Fibroblast of lung (primary cell): ENCODE measurements at regions not wholly inside any gene's neighbourhood (a gene's known extent, or its start where the extent isn't known, plus 50 kb on each side); places are given as distances from the start of the nearest gene placed in this dataset.

ENCODE experiments used
- DNase-seq, 2 donors: peaks; one replicate each; pipeline versions ENCODE4 v3.0.0 to v3.0.0-alpha.2; 2010; ENCODE audit warnings: low read depth in 2 of 2
- H2AFZ ChIP-seq: 2 replicates; pipeline ENCODE4 v1.5.1; 2012; ENCODE audit warnings: low read length, control low read depth, inconsistent platforms
- H3K27ac ChIP-seq: 2 replicates; pipeline ENCODE4 v1.5.1; 2011; ENCODE audit warnings: low read length, control low read depth; ENCODE audit not compliant: insufficient read depth
- H3K27me3 ChIP-seq: 2 replicates; pipeline ENCODE4 v1.5.1; 2011; ENCODE audit warnings: mild to moderate bottlenecking, low read length; ENCODE audit not compliant: control insufficient read depth, insufficient read depth
- H3K36me3 ChIP-seq: 2 replicates; pipeline ENCODE4 v1.5.1; 2011; ENCODE audit warnings: low read length; ENCODE audit not compliant: control insufficient read depth, insufficient read depth
- H3K4me1 ChIP-seq: 2 replicates; pipeline ENCODE4 v1.5.1; 2011; ENCODE audit warnings: low read length; ENCODE audit not compliant: control insufficient read depth, insufficient read depth; ENCODE audit errors: extremely low read depth
- H3K4me2 ChIP-seq: 2 replicates; pipeline ENCODE4 v1.5.1; 2011; ENCODE audit warnings: low read length, control low read depth; ENCODE audit not compliant: insufficient read depth; ENCODE audit errors: extremely low read depth
- H3K4me3 ChIP-seq, 4 experiments: fragments of 200-600 bp in 1 of 4; sonication (generic) in 1 of 4; replicated peaks in 1 of 4; 2 replicates each; pipeline ENCODE4 v1.5.1; 2011 to 2016; ENCODE audit warnings: low read length in 4 of 4, low read depth in 3 of 4, mild to moderate bottlenecking in 3 of 4, control low read depth in 2 of 4, inconsistent platforms in 1 of 4, mixed read lengths in 1 of 4; ENCODE audit not compliant: insufficient read depth in 1 of 4; ENCODE audit errors: control extremely low read depth in 1 of 4
- H3K79me2 ChIP-seq: 2 replicates; pipeline ENCODE4 v1.5.1; 2012; ENCODE audit warnings: mild to moderate bottlenecking, low read length, inconsistent platforms; ENCODE audit not compliant: control insufficient read depth, insufficient read depth
- H3K9ac ChIP-seq: 2 replicates; pipeline ENCODE4 v1.5.1; 2011; ENCODE audit warnings: mild to moderate bottlenecking, low read length, control low read depth; ENCODE audit not compliant: insufficient read depth
- H3K9me3 ChIP-seq: 2 replicates; pipeline ENCODE4 v1.5.1; 2012; ENCODE audit warnings: low read depth, low read length; ENCODE audit not compliant: control insufficient read depth, insufficient read depth
- H4K20me1 ChIP-seq: 2 replicates; pipeline ENCODE4 v1.5.1; 2011; ENCODE audit warnings: low read length; ENCODE audit not compliant: control insufficient read depth, insufficient read depth; ENCODE audit errors: extremely low read depth
- EZH2 ChIP-seq: IDR thresholded peaks from 2 replicates; pipeline ENCODE4 v1.5.1; 2012; ENCODE audit warnings: low read length, control low read depth, mild to moderate bottlenecking; ENCODE audit errors: missing control alignments
- TF ChIP-seq, protein P1 (sequence below), 2 donors: IDR thresholded peaks in 1 of 2; conservative IDR thresholded peaks in 1 of 2; 1 replicate in 1 of 2; 2 replicates in 1 of 2; pipeline ENCODE4 v1.5.1; 2011 to 2012; ENCODE audit warnings: low read length in 2 of 2, control low read depth in 1 of 2, inconsistent platforms in 1 of 2, low read depth in 1 of 2, mild to moderate bottlenecking in 1 of 2

- Histone ChIP-seq H3K9me3 (no peaks in the 10 kb centered on the region), H3K4me2 (no peak overlapping the region), H3K79me2 (no peaks in the 10 kb centered on the region), H3K27ac (no peak overlapping the region), H3K36me3 (no peaks in the 10 kb centered on the region), H3K9ac (no peak overlapping the region), H2AFZ (no peak overlapping the region), H3K4me1 (no peaks in the 10 kb centered on the region), H3K4me3 (no peak overlapping the region), H4K20me1 (no peaks in the 10 kb centered on the region), H3K27me3 (no peaks in the 10 kb centered on the region)
- no peak for DNase-seq
- TF ChIP-seq, protein P1, sequence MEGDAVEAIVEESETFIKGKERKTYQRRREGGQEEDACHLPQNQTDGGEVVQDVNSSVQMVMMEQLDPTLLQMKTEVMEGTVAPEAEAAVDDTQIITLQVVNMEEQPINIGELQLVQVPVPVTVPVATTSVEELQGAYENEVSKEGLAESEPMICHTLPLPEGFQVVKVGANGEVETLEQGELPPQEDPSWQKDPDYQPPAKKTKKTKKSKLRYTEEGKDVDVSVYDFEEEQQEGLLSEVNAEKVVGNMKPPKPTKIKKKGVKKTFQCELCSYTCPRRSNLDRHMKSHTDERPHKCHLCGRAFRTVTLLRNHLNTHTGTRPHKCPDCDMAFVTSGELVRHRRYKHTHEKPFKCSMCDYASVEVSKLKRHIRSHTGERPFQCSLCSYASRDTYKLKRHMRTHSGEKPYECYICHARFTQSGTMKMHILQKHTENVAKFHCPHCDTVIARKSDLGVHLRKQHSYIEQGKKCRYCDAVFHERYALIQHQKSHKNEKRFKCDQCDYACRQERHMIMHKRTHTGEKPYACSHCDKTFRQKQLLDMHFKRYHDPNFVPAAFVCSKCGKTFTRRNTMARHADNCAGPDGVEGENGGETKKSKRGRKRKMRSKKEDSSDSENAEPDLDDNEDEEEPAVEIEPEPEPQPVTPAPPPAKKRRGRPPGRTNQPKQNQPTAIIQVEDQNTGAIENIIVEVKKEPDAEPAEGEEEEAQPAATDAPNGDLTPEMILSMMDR (conservative IDR thresholded peaks at IDR 0.05 in 1 of 2, IDR thresholded peaks at IDR 0.05 in 1 of 2; ENCODE audit: low read depth in 1 of 2, low read length in 2 of 2), result no peak
- no peak for TF ChIP-seq EZH2
Measured at GRCh38 chr9:12290166-12290869, 402.9 kb upstream of the TYRP1 start.

DNA sequence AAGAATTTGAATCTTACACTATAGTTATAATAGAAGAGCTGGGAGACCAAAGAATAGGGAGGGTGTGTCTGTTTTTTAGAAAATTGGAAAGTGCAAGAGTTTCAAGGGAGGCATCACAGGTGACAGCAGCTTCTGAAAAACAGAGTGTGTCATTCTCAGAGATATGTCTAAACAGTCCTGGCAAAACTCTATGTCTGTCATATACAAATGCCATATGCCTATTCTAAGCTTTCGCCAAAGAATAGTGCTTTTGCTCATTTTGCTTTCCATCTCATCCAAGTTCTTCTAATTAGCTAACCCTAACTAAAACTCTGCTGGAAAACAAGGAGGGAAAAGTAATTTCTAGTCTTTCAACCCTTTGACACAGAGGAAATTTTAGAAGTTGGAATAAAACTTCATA is 388.0 kb upstream of the TYRP1 start:
- H3K4me1 ChIP-seq, result no peaks in the 10 kb centered on the region

GRCh38 chr9:12314589-12314988 is 378.6 kb upstream of the TYRP1 start:
- Histone ChIP-seq H3K4me3 (no peak overlapping the region), H3K36me3 (no peaks in the 10 kb centered on the region), H4K20me1 (no peaks in the 10 kb centered on the region), H3K4me1 (no peaks in the 10 kb centered on the region), H2AFZ (no peak overlapping the region), H3K9me3 (no peaks in the 10 kb centered on the region), H3K27ac (no peak overlapping the region), H3K27me3 (no peaks in the 10 kb centered on the region), H3K9ac (no peak overlapping the region), H3K4me2 (no peak overlapping the region), H3K79me2 (no peaks in the 10 kb centered on the region)
- TF ChIP-seq, protein P1 (conservative IDR thresholded peaks at IDR 0.05 in 1 of 2, IDR thresholded peaks at IDR 0.05 in 1 of 2; ENCODE audit: low read depth in 1 of 2, low read length in 2 of 2), result no peak
- no peak for TF ChIP-seq EZH2
- no peak for DNase-seq

More for the DNA sequence above, 388.0 kb upstream of the TYRP1 start:
- H3K4me2 ChIP-seq, result no peak overlapping the region
- no peak for DNase-seq
- H3K4me3 ChIP-seq, result no peak overlapping the region
- H4K20me1 ChIP-seq, result no peaks in the 10 kb centered on the region
- no peaks in the 10 kb centered on the region for H3K9me3 ChIP-seq
- H3K27me3 ChIP-seq, result no peaks in the 10 kb centered on the region
- H2AFZ ChIP-seq, result no peak overlapping the region
- no peaks in the 10 kb centered on the region for H3K79me2 ChIP-seq
- no peak overlapping the region for H3K27ac ChIP-seq
- H3K36me3 ChIP-seq, result no peaks in the 10 kb centered on the region
- TF ChIP-seq, protein P1 (conservative IDR thresholded peaks at IDR 0.05 in 1 of 2, IDR thresholded peaks at IDR 0.05 in 1 of 2; ENCODE audit: low read depth in 1 of 2, low read length in 2 of 2), result no peak
- no peak for TF ChIP-seq EZH2
- no peak overlapping the region for H3K9ac ChIP-seq
